EH (cell line): ENCODE measurements at regions not wholly inside any gene's neighbourhood (a gene's known extent, or its start where the extent isn't known, plus 50 kb on each side); places are given as distances from the start of the nearest gene placed in this dataset.
"Not testable (repeated sequence)": the region's sequence is repeated elsewhere in the genome, so short reads cannot be mapped to it uniquely, and the experiment has no call there.

Experiments used
- DNase-seq: peaks from one replicate; pipeline ENCODE4 v3.0.0-alpha.2; 2015; ENCODE audit warnings: low read depth

DNA sequence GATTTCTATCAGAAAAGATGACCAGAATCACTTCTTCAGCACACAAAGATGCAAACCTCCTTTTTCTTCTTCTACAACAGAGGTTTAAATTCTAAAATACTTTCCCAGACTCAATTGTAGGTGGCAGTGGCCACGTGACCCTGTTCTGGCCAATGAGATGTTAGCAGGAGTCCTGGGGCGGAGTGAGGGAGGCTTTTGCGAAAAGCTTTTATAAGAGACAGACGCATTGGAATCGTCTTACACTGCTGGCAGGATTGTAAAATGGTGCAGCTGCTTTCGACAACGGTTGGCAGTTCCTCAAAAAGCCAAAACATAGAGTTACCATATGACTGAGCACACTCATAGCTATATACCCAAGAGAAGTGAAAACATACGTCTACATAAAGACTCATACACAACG lies 87.0 kb upstream of the MAGI3 start:
- DNase-seq: no peak

GRCh38 chr1:113305029-113305428 lies 85.3 kb upstream of the MAGI3 start:
- not testable (repeated sequence) for DNase-seq

DNA sequence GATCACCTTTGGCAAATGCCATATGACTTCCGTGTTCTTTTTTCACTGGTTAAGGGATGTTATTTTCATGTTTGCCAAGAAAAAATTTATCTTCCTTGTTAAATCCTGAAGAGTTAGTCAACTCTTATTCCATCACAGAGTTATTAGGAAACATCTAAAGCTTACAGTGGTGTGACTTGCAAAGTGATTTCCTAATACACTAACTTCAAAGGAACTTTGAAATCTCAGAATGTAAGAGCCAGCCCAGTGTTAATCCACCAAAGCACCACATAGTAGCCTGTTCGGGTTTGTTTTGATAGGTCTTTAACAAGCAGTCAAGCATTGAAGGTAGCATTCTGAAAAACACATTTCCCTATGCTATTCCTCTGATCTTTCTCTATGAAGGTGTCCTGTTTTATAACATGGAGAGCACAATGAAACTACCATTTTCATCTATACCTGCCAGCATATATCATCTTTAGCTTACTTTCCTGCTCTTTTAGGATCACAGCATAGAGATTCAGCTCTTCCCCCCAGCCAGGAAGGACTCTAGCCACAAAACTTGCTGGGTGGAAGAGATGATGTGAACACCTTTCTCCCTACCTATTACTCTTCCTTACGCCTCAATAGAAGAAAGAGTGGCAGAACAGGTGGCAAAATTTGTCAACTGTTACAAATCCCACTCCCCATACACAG lies 82.4 kb upstream of the MAGI3 start:
- no peak for DNase-seq

- not testable (repeated sequence) for DNase-seq
Observed at GRCh38 chr1:113312651-113313050, 77.7 kb upstream of the MAGI3 start.

DNA sequence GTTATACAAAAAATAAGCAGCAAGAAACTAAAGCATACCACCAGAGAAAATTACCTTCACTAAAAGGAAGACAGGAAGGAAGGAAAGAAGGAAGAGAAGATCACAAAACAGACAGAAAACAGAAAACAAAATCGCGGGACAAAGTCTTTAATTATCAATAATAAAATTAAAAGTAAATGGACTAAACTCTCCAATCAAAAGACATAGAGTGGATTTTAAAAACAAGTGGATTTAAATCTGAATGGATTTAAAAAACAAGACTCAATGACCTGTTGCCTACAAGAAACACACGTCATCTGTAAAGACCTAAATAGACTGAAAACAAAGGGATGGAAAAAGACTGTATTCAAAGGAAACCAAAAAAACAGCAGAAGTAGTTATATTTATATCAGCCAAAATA lies 75.7 kb upstream of the MAGI3 start:
- no peak for DNase-seq

GRCh38 chr1:113320272-113320671 lies 70.0 kb upstream of the MAGI3 start:
- DNase-seq: no peak

DNA sequence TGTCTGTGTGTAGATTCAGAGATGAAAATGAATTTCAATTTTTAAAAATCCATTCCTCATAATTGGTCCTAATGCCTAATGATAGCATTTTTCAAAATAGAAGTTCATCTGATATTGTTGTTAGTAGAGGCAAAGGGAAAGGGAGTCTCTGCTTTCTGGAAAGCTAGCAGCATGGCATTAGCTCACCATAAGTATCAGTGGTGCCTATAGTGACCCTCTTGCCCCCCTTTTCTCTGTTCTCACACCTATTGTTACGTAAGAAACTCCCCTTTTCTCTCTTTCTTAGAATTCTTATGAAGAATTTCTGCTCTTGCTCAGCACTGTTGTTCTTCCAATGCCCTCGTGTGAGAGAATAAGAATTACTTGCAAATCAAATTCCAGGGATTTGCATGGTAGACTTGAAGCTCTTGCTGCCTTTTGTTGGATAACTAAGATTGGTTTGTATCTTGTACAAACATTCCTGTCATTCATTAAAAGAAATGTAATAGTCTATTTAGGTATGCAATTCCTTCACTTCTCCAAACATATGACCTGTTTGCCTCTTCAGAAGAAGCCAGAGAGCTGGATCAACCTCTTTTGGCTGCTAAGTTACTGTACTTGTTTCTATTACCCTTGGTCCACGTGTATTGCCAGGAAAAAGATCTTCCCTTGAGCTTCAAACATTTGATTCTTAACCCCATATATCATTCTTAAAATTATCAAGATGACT lies 69.2 kb upstream of the MAGI3 start:
- DNase-seq: peak; percentile 6

DNA sequence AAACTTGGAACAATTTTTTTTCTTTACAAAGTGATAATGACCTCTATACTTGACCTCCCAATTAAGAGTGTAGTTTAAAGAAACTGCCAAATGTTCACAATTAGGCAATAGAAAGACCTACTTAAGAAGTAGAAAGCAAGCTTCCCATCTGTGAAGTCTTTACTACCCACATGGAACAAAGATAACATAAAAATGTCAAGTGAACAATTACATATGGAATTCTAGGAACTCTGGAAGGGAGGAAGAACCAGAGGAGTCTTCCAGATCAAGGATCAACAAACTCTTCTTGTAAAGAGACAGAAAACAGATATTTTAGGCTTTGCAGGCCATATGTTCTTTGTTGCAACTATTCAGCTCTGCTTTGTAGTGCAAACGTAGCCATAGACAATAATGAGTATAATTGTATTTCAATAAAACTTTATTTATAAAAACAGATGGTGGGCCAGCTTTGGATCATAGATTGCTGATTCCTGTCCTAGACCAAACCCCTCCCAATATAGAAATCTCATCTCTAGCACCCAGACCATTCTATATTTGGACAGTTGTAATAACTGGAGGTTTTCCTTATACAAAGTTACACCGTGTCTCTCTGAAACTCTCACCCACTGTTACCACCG lies 68.4 kb upstream of the MAGI3 start:
- DNase-seq: no peak

DNA sequence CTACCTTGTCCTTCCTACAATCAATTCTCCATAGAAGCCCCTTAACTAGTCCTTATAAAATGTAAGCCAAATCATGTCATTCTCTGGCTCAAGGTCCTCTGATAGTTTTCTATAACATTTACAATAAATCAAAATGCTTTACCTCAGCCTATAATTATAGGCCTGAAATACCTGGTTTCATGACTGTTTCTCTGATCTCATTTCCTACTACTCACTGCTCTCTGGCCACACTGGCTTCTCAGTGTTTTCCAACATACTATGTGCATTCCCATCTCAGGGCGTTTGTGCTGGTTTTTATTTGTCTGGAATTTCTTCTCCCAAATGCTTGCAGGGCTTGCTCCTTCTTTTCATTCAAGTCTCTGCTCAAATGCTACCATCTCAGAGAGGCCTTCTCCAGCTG lies 67.9 kb upstream of the MAGI3 start:
- DNase-seq: no peak

DNA sequence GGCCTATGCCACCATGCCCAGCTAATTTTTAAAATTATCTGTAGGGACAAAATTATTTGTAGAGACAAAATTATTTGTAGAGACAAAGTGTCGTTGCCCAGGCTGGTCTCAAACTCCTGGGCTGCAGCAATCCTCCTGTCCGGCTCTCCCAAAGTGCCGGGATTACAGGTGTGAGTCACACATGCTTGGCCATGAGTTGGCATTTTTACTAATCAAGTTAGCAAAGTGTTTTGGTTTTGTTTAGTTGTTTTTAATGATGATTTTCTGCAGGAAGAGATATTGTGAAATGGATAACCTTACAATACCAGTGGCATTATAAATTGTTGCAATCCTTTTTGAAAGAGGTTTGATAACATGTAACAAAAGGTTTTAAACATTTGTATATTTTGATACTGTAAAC lies 65.3 kb upstream of the MAGI3 start:
- DNase-seq: no peak

GRCh38 chr1:113326976-113327375 lies 63.3 kb upstream of the MAGI3 start:
- no peak for DNase-seq

DNA sequence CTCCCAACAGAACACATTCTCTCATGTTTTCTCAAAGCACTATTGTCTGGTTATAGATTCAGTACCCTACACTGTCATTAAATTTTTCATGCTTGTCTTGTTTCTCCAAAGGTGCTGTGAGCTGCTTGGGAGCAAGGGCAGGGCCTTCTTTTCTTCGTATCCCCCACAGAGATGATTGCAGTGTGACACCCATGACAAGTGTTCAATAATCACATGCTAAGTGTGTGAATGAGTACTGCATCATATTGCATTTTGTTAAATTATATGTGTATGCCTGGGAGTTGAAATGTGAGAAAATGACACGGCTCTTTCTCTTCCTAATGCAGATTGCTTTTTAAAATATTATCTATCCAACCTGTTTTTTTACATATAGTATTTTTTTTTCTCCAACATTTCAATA lies 57.3 kb upstream of the MAGI3 start:
- DNase-seq: no peak

- no peak for DNase-seq
Observed at GRCh38 chr1:113340038-113340437, 50.3 kb upstream of the MAGI3 start.
